GM18502 (cell line): ENCODE measurements at regions not wholly inside any gene's neighbourhood (a gene's known extent, or its start where the extent isn't known, plus 50 kb on each side); places are given as distances from the start of the nearest gene placed in this dataset.

Experiments
- ATAC-seq: cut with Tn5 transposase; IDR thresholded peaks from one replicate; pipeline ENCODE4 v1.9.1; 2021; ENCODE audit warnings: mild to moderate bottlenecking; ENCODE audit not compliant: unreplicated experiment, poor library complexity

GRCh38 chr1:191905781-191906180 is 252.5 kb upstream of the RGS18 start:
- no peak for ATAC-seq

- ATAC-seq, result no peak
Observed at GRCh38 chr1:191907121-191907520, 251.1 kb upstream of the RGS18 start.

GRCh38 chr1:191910245-191910644 is 248.0 kb upstream of the RGS18 start:
- ATAC-seq, result no peak

- ATAC-seq, result peak; percentile 67
Observed at GRCh38 chr1:191912517-191912916, 245.7 kb upstream of the RGS18 start.

- ATAC-seq, result no peak
Observed at GRCh38 chr1:191913260-191913977, 244.8 kb upstream of the RGS18 start.

- ATAC-seq, result no peak
Observed at GRCh38 chr1:191929383-191929782, 228.9 kb upstream of the RGS18 start.

GRCh38 chr1:191943684-191944083 is 214.6 kb upstream of the RGS18 start:
- ATAC-seq, result no peak

GRCh38 chr1:191953526-191953925 is 204.7 kb upstream of the RGS18 start:
- ATAC-seq, result no peak

- ATAC-seq, result no peak
Observed at GRCh38 chr1:191959856-191960255, 198.4 kb upstream of the RGS18 start.

- ATAC-seq, result no peak
Observed at GRCh38 chr1:191963286-191963685, 195.0 kb upstream of the RGS18 start.

GRCh38 chr1:191963781-191964455 is 194.3 kb upstream of the RGS18 start:
- no peak for ATAC-seq

GRCh38 chr1:191969290-191969689 is 189.0 kb upstream of the RGS18 start:
- ATAC-seq, result no peak

GRCh38 chr1:191970116-191970515 is 188.1 kb upstream of the RGS18 start:
- no peak for ATAC-seq

- no peak for ATAC-seq
Observed at GRCh38 chr1:191971447-191971846, 186.8 kb upstream of the RGS18 start.

- ATAC-seq, result no peak
Observed at GRCh38 chr1:191974004-191974403, 184.3 kb upstream of the RGS18 start.

- ATAC-seq, result no peak
Observed at GRCh38 chr1:191977874-191978506, 180.3 kb upstream of the RGS18 start.

- no peak for ATAC-seq
Observed at GRCh38 chr1:191984856-191985255, 173.4 kb upstream of the RGS18 start.

- ATAC-seq, result no peak
Observed at GRCh38 chr1:191992118-191992517, 166.1 kb upstream of the RGS18 start.

- ATAC-seq, result no peak
Observed at GRCh38 chr1:191993549-191993948, 164.7 kb upstream of the RGS18 start.

- no peak for ATAC-seq
Observed at GRCh38 chr1:192002063-192002462, 156.2 kb upstream of the RGS18 start.

GRCh38 chr1:192003295-192004077 is 154.8 kb upstream of the RGS18 start:
- ATAC-seq, result no peak
